Fibroblast of mammary gland (primary cell): ENCODE measurements at regions not wholly inside any gene's neighbourhood (a gene's known extent, or its start where the extent isn't known, plus 50 kb on each side); places are given as distances from the start of the nearest gene placed in this dataset.

Experiments
- DNase-seq: peaks from one replicate; pipeline ENCODE4 v3.0.0-alpha.2; 2010; ENCODE audit warnings: low read depth
- H3K4me3 ChIP-seq: 2 replicates; pipeline ENCODE4 v1.5.1; 2011; ENCODE audit warnings: low read depth, mild to moderate bottlenecking, low read length, moderate library complexity; ENCODE audit not compliant: control insufficient read depth
- TF ChIP-seq, protein P1 (sequence below): conservative IDR thresholded peaks from 2 replicates; pipeline ENCODE4 v1.5.1; 2011; ENCODE audit warnings: low read depth, low read length, inconsistent platforms; ENCODE audit not compliant: control insufficient read depth, insufficient read depth

DNA sequence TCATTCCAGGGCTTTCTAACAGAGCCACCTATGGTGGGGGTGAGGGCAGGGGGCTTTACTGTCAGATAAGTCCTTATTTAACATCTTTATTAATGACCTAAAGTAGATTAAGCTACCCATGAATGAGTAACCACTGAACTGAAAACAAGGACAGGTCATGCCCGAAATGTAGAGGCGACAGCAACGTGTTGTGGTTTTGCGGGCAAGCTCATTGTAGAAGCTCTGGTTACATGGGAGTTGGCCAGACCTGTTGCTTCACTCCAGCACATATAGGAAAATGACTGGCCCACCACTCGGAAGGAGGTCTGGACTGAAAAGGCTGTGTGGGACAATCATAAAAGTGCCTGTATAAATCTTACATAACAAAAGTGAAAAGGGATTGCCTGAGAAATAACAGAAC is 109.6 kb upstream of the NDP start:
- DNase-seq = no peak
- TF ChIP-seq, protein P1, sequence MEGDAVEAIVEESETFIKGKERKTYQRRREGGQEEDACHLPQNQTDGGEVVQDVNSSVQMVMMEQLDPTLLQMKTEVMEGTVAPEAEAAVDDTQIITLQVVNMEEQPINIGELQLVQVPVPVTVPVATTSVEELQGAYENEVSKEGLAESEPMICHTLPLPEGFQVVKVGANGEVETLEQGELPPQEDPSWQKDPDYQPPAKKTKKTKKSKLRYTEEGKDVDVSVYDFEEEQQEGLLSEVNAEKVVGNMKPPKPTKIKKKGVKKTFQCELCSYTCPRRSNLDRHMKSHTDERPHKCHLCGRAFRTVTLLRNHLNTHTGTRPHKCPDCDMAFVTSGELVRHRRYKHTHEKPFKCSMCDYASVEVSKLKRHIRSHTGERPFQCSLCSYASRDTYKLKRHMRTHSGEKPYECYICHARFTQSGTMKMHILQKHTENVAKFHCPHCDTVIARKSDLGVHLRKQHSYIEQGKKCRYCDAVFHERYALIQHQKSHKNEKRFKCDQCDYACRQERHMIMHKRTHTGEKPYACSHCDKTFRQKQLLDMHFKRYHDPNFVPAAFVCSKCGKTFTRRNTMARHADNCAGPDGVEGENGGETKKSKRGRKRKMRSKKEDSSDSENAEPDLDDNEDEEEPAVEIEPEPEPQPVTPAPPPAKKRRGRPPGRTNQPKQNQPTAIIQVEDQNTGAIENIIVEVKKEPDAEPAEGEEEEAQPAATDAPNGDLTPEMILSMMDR = no peak
- no peak overlapping the region for H3K4me3 ChIP-seq

DNA sequence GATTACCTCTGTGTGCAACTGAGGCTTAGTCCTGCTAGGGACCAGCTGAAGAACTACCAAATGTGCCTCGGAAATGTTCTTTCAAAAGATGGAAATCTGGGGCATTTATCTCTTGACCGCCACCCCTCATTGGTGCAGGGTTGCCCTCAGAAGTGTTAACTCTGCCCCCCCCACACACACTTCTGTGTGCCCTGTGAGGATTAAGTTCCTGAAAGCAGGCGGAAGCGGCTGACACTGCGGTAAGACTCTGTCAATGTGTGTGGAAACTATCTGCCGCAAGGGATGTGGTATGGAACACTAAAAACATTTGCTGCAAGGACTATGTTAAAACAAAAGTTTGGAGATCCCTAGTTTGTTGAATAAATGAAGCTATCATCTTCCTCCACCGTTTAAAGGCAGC is 106.9 kb upstream of the NDP start:
- TF ChIP-seq, protein P1 = no peak
- no peak for DNase-seq
- H3K4me3 ChIP-seq = no peak overlapping the region

- DNase-seq = peak; percentile 2
Measured at GRCh38 chrX:44072631-44073030, 99.4 kb upstream of the NDP start.

GRCh38 chrX:44071847-44072551 is 98.8 kb upstream of the NDP start:
- TF ChIP-seq, protein P1 = no peak
- DNase-seq = peak; percentile 79

More at GRCh38 chrX:44072631-44073030, 99.4 kb upstream of the NDP start:
- no peak overlapping the region for H3K4me3 ChIP-seq
- TF ChIP-seq, protein P1 = no peak

DNA sequence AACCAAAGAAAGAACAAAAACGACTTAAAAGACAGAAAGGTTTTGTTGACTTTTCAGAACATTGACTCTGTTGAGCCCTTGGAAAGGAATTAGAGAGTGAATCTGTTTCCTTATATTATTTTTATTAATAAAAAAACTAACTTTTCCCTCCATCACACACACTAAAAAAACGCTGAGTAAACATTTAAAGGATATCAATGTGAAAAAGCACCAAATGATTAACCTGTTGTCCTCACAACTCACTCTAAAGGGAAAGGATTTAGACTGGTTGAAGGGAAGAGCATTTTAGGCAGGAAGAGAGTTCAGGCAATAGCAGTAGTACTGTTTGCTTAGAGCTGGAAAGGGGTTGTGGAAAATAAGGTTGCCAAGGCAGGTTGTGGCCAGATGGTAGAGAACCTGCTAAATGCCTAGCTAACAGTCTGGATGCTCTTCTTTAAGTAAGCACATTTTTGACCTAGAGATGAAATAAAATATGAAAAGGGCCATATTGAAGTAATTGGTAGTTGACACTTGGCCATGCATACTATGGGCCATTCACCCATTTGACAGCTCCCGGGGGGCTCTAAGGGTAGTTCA is 98.0 kb upstream of the NDP start:
- TF ChIP-seq, protein P1 = no peak
- H3K4me3 ChIP-seq = no peak overlapping the region

More at GRCh38 chrX:44071847-44072551, 98.8 kb upstream of the NDP start:
- H3K4me3 ChIP-seq = no peak overlapping the region

GRCh38 chrX:44068043-44068442 is 94.9 kb upstream of the NDP start:
- TF ChIP-seq, protein P1 = no peak
- no peak for DNase-seq
- no peak overlapping the region for H3K4me3 ChIP-seq

More for the DNA sequence above, 98.0 kb upstream of the NDP start:
- peak; percentile 12 for DNase-seq
